ENCODE measurements at regions not wholly inside any gene's neighbourhood (a gene's known extent, or its start where the extent isn't known, plus 50 kb on each side); places are given as distances from the start of the nearest gene placed in this dataset.

- Histone ChIP-seq H3K4me1 (ENCODE audit: insufficient read depth, low read length) (no peaks in the 10 kb centered on the region), H3K9ac (ENCODE audit: low read length) (no peak overlapping the region), H3K27ac (ENCODE audit: low read depth, low read length) (no peak overlapping the region), H3K27me3 (ENCODE audit: insufficient read depth, low read length) (no peaks in the 10 kb centered on the region), H4K20me1 (ENCODE audit: insufficient read depth, low read length) (no peaks in the 10 kb centered on the region), H3K4me2 (ENCODE audit: low read length) (no peak overlapping the region), H3K36me3 (ENCODE audit: insufficient read depth, low read length) (no peaks in the 10 kb centered on the region), H3K9me3 (ENCODE audit: insufficient read depth, low read depth, low read length) (no peaks in the 10 kb centered on the region), H3K79me2 (ENCODE audit: insufficient read depth, low read length) (no peaks in the 10 kb centered on the region), H3K4me3 (ENCODE audit: insufficient read depth, low read depth, low read length) (no peak overlapping the region), H2AFZ (ENCODE audit: low read depth, low read length) (no peak overlapping the region)
- H3K9me3 Mint-ChIP-seq (ENCODE audit: unreplicated experiment) = peaks cover 6% of the 10 kb centered on the region
- FAIRE-seq (no peak), DNase-seq (ENCODE audit: low read depth) (no peak)
- H3K4me1 Mint-ChIP-seq (ENCODE audit: low read depth, unreplicated experiment) = no peaks in the 10 kb centered on the region
- no peak overlapping the region for H3K4me3 Mint-ChIP-seq (ENCODE audit: unreplicated experiment)
- TF ChIP-seq CTCF (IDR thresholded peaks at IDR 0.05; ENCODE audit: insufficient read depth, low read depth, low read length) (no peak), EZH2 (IDR thresholded peaks at IDR 0.05; ENCODE audit: insufficient read depth, low read length) (no peak)
- H3K27ac Mint-ChIP-seq (ENCODE audit: unreplicated experiment) = peak overlapping the region; percentile 10
- H3K36me3 Mint-ChIP-seq (ENCODE audit: low read depth, unreplicated experiment) = no peaks in the 10 kb centered on the region
- H3K27me3 Mint-ChIP-seq (ENCODE audit: low read depth, unreplicated experiment) = peaks cover 8% of the 10 kb centered on the region
Measured at GRCh38 chr3:46120983-46121382, 87.1 kb downstream of the CCR1 start.

- DNase-seq (ENCODE audit: low read depth) (no peak), FAIRE-seq (no peak)
- Histone ChIP-seq H3K4me1 (ENCODE audit: insufficient read depth, low read length) (no peaks in the 10 kb centered on the region), H3K4me3 (ENCODE audit: insufficient read depth, low read depth, low read length) (no peak overlapping the region), H3K4me2 (ENCODE audit: low read length) (no peak overlapping the region), H2AFZ (ENCODE audit: low read depth, low read length) (no peak overlapping the region), H3K36me3 (ENCODE audit: insufficient read depth, low read length) (no peaks in the 10 kb centered on the region), H3K27me3 (ENCODE audit: insufficient read depth, low read length) (no peaks in the 10 kb centered on the region), H3K9me3 (ENCODE audit: insufficient read depth, low read depth, low read length) (no peaks in the 10 kb centered on the region), H3K79me2 (ENCODE audit: insufficient read depth, low read length) (no peaks in the 10 kb centered on the region), H3K27ac (ENCODE audit: low read depth, low read length) (no peak overlapping the region), H3K9ac (ENCODE audit: low read length) (no peak overlapping the region), H4K20me1 (ENCODE audit: insufficient read depth, low read length) (no peaks in the 10 kb centered on the region)
- H3K4me1 Mint-ChIP-seq (ENCODE audit: low read depth, unreplicated experiment) = peaks cover 2% of the 10 kb centered on the region
- no peak overlapping the region for H3K27ac Mint-ChIP-seq (ENCODE audit: unreplicated experiment)
- H3K9me3 Mint-ChIP-seq (ENCODE audit: unreplicated experiment) = peaks cover 6% of the 10 kb centered on the region
- H3K36me3 Mint-ChIP-seq (ENCODE audit: low read depth, unreplicated experiment) = no peaks in the 10 kb centered on the region
- no peak for TF ChIP-seq EZH2 (IDR thresholded peaks at IDR 0.05; ENCODE audit: insufficient read depth, low read length)
- no peak for TF ChIP-seq CTCF (IDR thresholded peaks at IDR 0.05; ENCODE audit: insufficient read depth, low read depth, low read length)
- peaks cover 8% of the 10 kb centered on the region for H3K27me3 Mint-ChIP-seq (ENCODE audit: low read depth, unreplicated experiment)
- H3K4me3 Mint-ChIP-seq (ENCODE audit: unreplicated experiment) = no peak overlapping the region
Measured at GRCh38 chr3:46119709-46120498, 88.2 kb downstream of the CCR1 start.

GRCh38 chr3:46119253-46119652 lies 88.9 kb downstream of the CCR1 start:
- Mint-ChIP-seq H3K9me3 (ENCODE audit: unreplicated experiment) (peaks cover 6% of the 10 kb centered on the region), H3K27me3 (ENCODE audit: low read depth, unreplicated experiment) (peaks cover 8% of the 10 kb centered on the region), H3K27ac (ENCODE audit: unreplicated experiment) (no peak overlapping the region), H3K4me1 (ENCODE audit: low read depth, unreplicated experiment) (peaks cover 7% of the 10 kb centered on the region), H3K4me3 (ENCODE audit: unreplicated experiment) (no peak overlapping the region), H3K36me3 (ENCODE audit: low read depth, unreplicated experiment) (peaks cover under 1% of the 10 kb centered on the region)
- Histone ChIP-seq H3K27me3 (ENCODE audit: insufficient read depth, low read length) (no peaks in the 10 kb centered on the region), H3K79me2 (ENCODE audit: insufficient read depth, low read length) (no peaks in the 10 kb centered on the region), H3K9ac (ENCODE audit: low read length) (no peak overlapping the region), H2AFZ (ENCODE audit: low read depth, low read length) (no peak overlapping the region), H3K4me2 (ENCODE audit: low read length) (no peak overlapping the region), H3K27ac (ENCODE audit: low read depth, low read length) (no peak overlapping the region), H3K4me1 (ENCODE audit: insufficient read depth, low read length) (peaks cover 3% of the 10 kb centered on the region), H4K20me1 (ENCODE audit: insufficient read depth, low read length) (no peaks in the 10 kb centered on the region), H3K9me3 (ENCODE audit: insufficient read depth, low read depth, low read length) (no peaks in the 10 kb centered on the region), H3K4me3 (ENCODE audit: insufficient read depth, low read depth, low read length) (no peak overlapping the region), H3K36me3 (ENCODE audit: insufficient read depth, low read length) (no peaks in the 10 kb centered on the region)
- DNase-seq (ENCODE audit: low read depth) = no peak
- no peak for FAIRE-seq
- TF ChIP-seq EZH2 (IDR thresholded peaks at IDR 0.05; ENCODE audit: insufficient read depth, low read length) (no peak), CTCF (IDR thresholded peaks at IDR 0.05; ENCODE audit: insufficient read depth, low read depth, low read length) (no peak)

All from astrocyte (in vitro differentiated cells and primary cell).